Right atrium auricular region (tissue), 2 donors: ENCODE measurements at regions not wholly inside any gene's neighbourhood (a gene's known extent, or its start where the extent isn't known, plus 50 kb on each side); places are given as distances from the start of the nearest gene placed in this dataset.

ENCODE experiments used
- DNase-seq: peaks from one replicate; pipeline ENCODE4 v3.0.0-alpha.2; 2019; ENCODE audit warnings: low spot score
- H3K27ac ChIP-seq, 2 donors: fragments of 200-600 bp; sonication (generic); 1 replicate in 1 of 2; 2 replicates in 1 of 2; pipeline ENCODE4 v1.5.1; 2016 to 2019
- H3K27me3 ChIP-seq, 2 donors: fragments of 200-600 bp; sonication (generic); one replicate each; pipeline versions ENCODE4 v1.5.1 to v1.6.0; 2017 to 2019
- H3K36me3 ChIP-seq: fragments of 200-600 bp; sonication (generic); one replicate; pipeline ENCODE4 v1.5.1; 2016
- H3K4me1 ChIP-seq, 2 donors: fragments of 200-600 bp; sonication (generic); one replicate each; pipeline versions ENCODE4 v1.5.1 to v1.6.0; 2017 to 2019
- H3K4me3 ChIP-seq, 2 donors: fragments of 200-600 bp; sonication (generic); 1 replicate in 1 of 2; 2 replicates in 1 of 2; pipeline ENCODE4 v1.5.1; 2017 to 2019; ENCODE audit warnings: mild to moderate bottlenecking in 1 of 2, moderate library complexity in 1 of 2
- H3K9me3 ChIP-seq, 2 donors: fragments of 200-600 bp; sonication (generic); one replicate each; pipeline ENCODE4 v1.5.1; 2019
- CTCF ChIP-seq, 2 donors: fragments of 200-600 bp; sonication (generic); IDR thresholded peaks; one replicate each; pipeline ENCODE4 v1.5.1; 2019; ENCODE audit warnings: antibody characterized with exemption in 2 of 2

GRCh38 chr16:80014241-80014939 lies 413.9 kb upstream of the MAF start:
- Histone ChIP-seq H3K4me3 (no peak overlapping the region), H3K4me1 (no peaks in the 10 kb centered on the region), H3K27me3 (no peaks in the 10 kb centered on the region), H3K9me3 (no peaks in the 10 kb centered on the region), H3K36me3 (no peaks in the 10 kb centered on the region), H3K27ac (no peak overlapping the region)
- DNase-seq, result no peak
- no peak for TF ChIP-seq CTCF (IDR thresholded peaks at IDR 0.05)

- H3K27ac ChIP-seq, result no peak overlapping the region
- no peaks in the 10 kb centered on the region for H3K4me1 ChIP-seq
- no peaks in the 10 kb centered on the region for H3K27me3 ChIP-seq
- no peak for DNase-seq
- no peak overlapping the region for H3K4me3 ChIP-seq
- no peak for TF ChIP-seq CTCF (IDR thresholded peaks at IDR 0.05)
- no peaks in the 10 kb centered on the region for H3K9me3 ChIP-seq
- no peaks in the 10 kb centered on the region for H3K36me3 ChIP-seq
Measured at GRCh38 chr16:80012586-80012985, 412.0 kb upstream of the MAF start.

- no peaks in the 10 kb centered on the region for H3K9me3 ChIP-seq
- no peaks in the 10 kb centered on the region for H3K4me1 ChIP-seq
- H3K27me3 ChIP-seq, result no peaks in the 10 kb centered on the region
- H3K36me3 ChIP-seq, result no peaks in the 10 kb centered on the region
- TF ChIP-seq CTCF (IDR thresholded peaks at IDR 0.05), result no peak
- no peak overlapping the region for H3K27ac ChIP-seq
- no peak for DNase-seq
- H3K4me3 ChIP-seq, result no peak overlapping the region
Measured at GRCh38 chr16:80009971-80010659, 409.6 kb upstream of the MAF start.

GRCh38 chr16:80008857-80009256 lies 408.3 kb upstream of the MAF start:
- DNase-seq, result no peak
- Histone ChIP-seq H3K9me3 (peaks cover 0 to 5% of the 10 kb centered on the region in 2 donors), H3K36me3 (no peaks in the 10 kb centered on the region), H3K27me3 (no peaks in the 10 kb centered on the region), H3K27ac (no peak overlapping the region), H3K4me3 (no peak overlapping the region), H3K4me1 (no peaks in the 10 kb centered on the region)
- no peak for TF ChIP-seq CTCF (IDR thresholded peaks at IDR 0.05)

- H3K4me3 ChIP-seq, result no peak overlapping the region
- no peak for TF ChIP-seq CTCF (IDR thresholded peaks at IDR 0.05)
- no peak overlapping the region for H3K27ac ChIP-seq
- no peak for DNase-seq
- peaks cover 0 to 5% of the 10 kb centered on the region in 2 donors for H3K9me3 ChIP-seq
- H3K4me1 ChIP-seq, result no peaks in the 10 kb centered on the region
- H3K36me3 ChIP-seq, result no peaks in the 10 kb centered on the region
- no peaks in the 10 kb centered on the region for H3K27me3 ChIP-seq
Measured at GRCh38 chr16:80007231-80007630, 406.7 kb upstream of the MAF start.
